NOMO-1 treated with dmso at 0.1 percent for 144 hours (cell line): ENCODE measurements at regions not wholly inside any gene's neighbourhood (a gene's known extent, or its start where the extent isn't known, plus 50 kb on each side); places are given as distances from the start of the nearest gene placed in this dataset.

Experiments used
- DNase-seq: peaks from one replicate; lab custom pipeline; 2025; ENCODE audit not compliant: unreplicated experiment; lab: John Stamatoyannopoulos, UW

DNA sequence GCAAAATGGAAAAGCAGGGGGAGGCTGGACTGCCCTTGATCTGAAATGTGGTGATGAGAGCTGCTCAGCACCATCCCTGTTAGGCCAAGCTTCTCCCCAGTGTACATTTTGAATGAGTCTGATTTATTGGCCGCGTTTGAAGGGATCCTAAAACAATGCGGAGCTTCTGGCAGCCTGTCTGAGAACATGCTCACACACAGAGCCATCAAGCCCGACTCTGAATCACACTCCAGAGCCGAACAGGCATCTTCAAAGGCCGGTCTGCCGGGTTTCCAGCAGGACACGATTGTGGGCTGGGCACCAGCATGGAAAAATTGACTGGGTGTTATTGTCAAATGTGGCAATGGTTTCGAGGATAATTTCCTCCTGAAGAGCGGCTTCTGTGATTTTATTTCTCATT lies 235.9 kb downstream of the TFAP2C start:
- no peak for DNase-seq

DNA sequence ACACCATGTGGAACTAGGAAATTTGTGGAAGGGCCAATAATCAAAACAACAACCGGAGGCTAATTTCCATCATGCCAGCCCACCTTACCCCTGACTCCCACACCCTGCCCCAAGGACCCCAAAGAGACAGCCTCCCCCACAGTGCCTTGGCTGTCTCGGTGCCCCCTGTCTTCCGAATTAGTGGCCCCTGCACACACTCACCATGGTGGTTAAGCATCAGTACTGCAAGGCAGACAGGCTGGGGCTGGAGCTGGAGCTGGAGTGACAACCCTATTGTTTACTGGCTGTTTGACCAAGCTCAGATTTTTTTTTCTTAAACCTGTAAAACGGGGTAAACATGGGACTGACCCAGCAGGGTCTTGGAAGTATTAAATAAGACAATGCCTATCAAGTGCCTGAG lies 238.0 kb downstream of the TFAP2C start:
- no peak for DNase-seq

DNA sequence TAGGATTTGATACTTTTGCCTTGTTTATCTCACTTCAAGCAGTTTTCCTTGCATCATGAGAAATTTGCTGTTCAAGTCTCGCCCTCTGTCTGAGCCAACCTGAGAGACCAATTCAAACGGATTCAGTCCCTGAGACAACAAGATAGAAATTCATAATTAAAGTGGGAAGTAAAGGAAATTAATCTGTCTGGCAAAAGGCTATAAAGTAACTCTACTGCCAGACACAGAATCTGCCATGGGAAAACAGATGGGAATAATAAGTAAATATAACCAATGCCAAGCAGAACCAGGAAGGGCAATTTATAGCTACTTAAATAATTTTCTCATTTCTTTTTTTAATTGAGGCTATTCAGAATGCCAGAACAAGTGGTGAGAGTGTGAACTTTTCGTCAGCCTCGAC lies 239.6 kb downstream of the TFAP2C start:
- DNase-seq: no peak

DNA sequence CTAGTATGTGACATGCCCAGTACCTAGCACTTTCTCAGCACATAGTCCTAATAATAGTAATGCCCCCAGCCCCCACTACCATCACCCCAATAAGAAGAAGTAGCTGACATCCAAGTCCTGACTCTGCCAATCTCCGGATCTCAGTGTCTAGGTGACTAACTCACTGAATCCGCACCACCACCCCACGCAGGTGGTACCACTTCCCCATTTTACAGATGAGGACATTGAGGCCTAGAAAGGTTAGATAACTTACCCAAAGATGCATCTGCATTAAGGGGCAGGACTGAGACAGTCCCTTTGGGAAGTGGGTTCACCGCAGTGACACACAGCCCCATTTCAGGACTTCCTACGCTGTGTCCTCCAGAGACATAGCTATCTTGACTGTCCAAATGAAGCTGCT lies 241.2 kb downstream of the TFAP2C start:
- DNase-seq: no peak

DNA sequence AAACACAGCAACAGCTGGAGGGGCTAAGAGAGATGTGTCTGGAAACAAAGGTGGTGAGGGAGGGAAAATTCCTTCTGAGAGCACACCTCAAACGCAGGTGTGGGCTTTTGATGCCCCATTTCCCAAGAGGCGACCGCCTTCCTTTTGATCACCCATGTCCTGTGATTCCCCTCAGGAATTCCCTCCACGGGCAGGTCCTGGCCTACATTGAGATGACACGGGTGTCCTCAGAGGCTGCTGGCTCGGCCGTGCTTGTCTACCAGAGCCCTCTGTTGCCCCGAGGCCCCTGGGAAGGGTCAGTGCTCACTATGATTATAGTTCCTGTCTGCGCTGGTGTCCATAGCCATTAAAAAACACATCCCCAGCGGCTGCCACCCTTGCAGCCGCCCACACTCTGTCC lies 242.6 kb downstream of the TFAP2C start:
- DNase-seq: no peak

DNA sequence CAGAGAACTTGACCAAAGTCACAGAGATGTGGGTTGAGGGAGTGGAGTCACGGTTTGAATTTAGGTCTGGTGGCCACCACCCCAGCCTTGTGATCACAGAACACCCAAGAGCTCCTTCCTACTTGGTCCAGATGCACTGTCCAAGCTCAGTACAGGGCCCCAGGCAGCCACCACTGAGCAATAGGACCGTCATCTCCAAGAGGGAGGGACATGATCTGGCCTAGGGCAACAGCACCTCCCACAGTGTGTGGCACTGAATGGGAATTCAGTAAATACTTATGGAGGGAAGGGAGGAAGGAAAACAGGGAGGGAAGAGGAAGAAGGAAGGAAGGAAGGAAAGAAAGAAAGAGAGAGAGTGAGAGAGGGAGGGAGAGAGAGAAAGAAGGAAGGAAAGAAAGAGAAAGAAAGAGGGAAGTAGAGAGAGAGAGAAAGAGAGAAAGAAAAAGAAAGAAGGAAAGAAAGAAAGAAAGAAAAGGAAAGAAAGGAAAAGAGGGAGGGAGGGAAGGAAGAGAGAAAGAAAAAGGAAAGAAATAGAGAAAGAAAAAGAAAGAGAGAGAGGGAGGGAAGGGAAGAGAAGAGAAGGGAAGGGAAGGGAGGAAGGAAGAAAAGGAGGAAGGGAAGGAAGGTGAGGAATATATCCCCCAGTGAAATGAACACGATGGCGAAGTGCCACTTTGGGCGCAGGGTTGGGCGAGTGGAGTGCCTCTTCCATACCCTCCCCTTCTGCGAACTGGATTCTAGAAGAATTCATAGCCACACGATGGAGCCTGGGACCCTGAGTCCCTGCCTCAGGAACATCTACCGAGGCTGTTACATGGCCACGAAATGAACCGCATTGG lies 243.7 kb downstream of the TFAP2C start:
- DNase-seq: no peak

DNA sequence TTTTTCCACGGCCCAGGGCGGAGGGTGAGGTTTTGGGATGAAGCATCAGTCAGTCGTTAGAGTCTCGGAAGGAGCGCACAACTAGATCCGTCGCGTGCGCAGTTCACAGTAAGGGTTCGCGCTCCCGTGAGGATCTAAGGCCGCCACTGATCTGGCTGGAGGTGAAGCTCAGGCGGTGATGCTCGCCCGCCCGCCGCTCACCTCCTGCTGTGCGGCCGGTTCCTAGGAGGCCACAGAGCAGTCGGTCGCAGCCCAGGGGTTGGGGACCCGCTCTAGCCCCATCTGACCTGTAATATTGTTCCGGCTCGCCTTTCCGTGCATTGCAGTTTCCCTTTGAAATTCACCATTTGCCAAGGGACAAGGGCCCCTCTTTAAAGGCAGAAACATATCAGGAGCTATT lies 244.7 kb downstream of the TFAP2C start:
- DNase-seq: no peak

DNA sequence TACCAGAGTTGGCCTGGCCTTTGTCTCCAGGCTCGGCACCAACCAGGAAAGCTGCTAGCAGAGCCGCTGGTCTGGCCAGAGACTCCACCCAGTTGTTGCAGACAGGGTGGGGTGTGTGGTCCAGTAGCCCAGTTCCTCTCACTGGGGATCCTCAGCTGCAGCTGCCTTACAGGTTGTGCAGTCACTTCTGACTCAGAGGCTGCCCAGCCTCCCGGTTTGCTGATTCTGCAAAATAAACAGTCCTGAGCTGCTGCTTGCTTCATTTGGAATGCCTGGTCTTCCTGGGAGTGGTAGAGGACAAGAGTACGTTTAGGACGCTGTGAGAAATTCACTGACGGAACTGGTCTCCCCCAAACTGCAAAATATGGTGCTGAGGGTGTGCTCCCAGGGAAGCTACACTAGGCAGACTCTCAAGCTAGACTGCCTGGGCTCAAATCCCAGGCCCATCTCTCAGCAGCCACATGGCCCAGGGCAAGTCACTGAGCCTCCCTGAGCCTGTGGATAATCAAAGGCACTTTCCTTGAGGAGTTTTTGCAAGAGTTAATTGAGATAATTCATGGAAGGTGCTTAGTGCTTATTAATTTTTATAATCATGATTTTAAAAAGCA lies 246.1 kb downstream of the TFAP2C start:
- DNase-seq: peak; percentile 35

DNA sequence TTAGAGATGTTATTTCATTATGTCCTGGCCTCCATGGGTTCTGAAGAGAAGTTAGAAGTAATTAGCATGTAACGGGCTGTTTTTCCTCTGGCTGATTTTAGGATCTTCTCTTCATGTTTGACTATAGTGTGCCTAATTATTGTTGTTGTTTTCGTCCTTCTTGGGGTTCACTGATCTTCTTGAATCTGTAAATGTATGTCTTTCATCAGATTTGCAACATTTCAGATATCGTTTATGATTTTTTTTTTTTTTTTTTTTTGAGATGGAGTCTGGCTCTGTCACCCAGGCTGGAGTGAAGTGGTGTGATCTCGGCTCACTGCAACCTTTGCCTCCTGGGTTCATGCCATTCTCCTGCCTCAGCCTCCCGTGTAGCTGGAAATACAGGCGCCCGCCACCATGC lies 246.7 kb downstream of the TFAP2C start:
- no peak for DNase-seq

DNA sequence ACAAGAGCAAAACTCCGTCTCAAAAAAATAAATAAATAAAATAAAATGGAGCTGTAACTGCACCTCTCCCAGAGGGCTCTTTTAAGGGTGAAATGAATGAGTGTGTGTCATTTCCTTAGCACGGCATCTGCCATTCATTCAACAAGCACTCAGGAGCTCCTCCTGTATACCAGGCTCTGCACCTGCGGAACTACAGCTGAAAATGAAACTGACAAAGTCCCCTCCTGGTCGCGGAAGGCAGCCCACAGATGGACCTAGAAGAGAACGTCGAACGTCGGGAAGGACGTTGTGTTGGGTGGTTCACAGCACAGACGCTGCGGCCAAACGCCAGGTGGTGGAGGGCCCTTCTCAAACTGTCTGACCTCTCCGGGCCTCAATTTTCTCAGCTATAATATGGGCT lies 256.4 kb downstream of the TFAP2C start:
- no peak for DNase-seq

DNA sequence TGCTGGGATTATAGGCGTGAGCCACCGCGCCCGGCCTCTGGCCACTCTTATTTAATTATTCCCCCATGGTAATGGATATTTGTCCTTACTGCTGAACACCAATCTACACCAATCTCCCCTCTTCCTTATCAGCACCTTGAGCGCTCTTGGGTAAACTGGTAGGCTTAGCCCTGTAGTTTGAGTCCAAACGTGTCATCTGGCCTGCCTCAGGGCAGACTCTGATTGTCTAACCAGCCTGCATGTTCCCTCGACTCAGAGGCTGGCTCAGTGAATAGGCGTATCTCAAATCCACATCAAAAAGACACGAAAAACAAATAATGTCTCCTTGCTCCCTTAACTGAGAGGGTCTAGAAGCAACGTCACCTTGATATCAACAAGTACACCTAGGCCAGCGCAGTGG lies 260.9 kb downstream of the TFAP2C start:
- no peak for DNase-seq

DNA sequence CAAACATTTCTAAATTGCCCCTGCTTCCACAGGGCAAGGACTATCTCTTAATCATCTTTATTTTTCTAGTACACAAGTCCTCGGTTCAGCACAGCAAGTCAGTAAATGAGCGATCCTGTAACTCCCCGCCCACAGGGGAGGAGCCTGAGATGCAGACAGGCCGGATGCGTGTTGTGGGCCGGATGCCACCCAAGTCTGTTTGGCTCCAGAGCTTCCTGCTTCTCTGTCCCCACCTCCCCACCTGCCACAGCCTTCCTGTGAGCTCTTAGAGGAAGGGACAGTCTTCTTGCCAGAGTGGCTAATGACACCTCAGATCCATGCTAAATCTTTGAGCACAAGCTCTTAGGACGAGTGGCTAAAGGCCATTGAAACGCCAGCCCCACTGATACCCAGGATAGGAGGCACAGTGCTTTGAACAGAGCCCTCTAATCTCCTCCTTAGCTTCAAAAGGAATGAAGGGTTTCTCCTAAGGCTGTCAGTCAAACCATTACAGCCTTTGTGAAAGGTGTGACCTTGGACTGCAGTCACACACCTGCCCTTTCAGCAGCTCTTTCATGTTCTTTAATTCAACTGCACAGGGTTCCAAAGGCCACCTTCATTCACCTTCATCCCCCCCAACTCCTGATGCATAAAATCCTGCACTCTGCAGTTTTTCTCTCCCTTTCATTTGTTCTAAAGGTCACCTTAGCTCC lies 264.3 kb downstream of the TFAP2C start:
- no peak for DNase-seq

DNA sequence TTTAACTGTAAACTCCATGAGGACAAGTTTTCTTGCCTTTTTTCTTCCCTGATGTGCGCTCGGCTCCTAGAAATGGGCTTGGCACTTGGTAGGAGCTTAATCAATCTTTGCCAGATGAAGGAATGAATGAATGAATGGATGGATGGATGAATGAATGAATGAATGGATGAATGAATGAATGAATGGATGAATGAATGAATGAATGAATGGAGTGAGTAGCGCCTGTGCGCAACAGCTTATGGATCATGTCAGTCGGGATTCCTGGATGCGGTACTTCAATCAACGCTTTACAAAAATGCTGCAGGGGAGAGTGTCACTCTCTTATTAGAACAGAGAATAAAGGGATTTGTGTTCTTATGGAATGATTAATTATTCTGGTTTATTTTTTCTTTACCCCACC lies 267.3 kb downstream of the TFAP2C start:
- no peak for DNase-seq

DNA sequence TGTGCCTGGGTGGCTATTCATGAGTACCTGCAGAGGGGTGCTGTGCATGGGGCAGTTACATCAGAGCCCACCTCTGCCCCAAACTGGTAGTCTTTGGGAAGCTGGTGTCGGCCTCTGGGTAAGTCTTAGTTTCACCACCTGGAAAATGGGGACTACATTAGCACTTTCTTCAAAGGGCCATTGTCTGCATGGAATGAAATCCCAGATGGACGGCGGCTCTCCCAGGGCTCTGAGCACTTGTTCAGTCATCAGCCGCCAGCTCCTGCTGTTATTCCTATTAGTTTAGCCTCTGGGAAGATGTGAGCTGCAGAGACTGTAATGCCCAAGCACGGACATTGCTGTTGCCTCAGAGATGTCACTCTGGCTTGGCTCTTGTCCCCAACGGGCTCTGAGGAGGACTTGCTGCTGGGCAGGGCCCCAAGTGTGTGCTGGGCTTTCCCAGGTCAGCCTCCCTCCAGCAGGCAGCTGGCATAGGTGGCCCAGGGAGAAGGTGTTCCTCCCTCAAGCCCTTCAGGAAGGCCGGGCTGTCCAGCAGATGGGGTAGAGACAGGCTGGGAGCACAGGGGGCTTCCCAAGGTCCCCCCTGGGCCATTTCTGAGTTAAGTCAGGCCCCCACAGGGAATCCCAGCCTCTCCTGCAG lies 268.3 kb downstream of the TFAP2C start:
- DNase-seq: no peak

DNA sequence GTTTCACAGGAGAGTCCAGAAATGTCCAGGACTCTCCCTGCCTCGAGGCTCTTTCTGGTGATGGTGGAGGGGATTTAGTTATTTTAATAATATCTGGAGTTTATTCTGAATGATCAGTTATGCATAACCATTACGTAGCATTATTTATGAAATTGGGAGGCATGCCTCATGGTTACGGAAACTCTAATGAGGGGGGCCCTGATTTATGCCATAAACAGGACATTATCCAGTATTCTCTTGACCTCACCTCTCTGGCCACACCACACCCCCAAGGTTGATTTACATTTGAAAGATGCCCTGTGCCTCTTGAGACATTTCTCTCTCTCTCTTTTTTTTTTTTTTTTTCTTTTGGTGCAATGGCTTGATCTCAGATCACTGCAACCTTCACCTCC lies 268.8 kb downstream of the TFAP2C start:
- no peak for DNase-seq

DNA sequence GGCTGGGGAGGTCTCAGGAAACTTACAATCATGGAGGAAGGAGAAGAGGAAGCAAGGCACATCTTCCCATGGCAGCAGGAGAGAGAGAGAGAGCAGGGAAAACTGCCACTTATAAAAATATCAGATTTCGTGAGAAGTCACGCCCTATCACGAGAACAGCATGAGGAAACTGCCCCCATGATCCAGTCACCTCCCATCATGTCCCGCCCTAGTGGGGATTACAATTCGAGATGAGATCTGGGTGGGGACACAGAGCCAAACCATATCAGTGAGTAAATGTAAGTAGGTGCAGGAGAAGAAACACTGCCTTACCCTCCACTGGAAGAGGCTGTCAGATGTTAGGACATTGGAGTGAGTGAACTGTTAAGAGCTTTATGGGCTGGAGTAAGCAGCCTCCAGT lies 270.4 kb downstream of the TFAP2C start:
- no peak for DNase-seq

DNA sequence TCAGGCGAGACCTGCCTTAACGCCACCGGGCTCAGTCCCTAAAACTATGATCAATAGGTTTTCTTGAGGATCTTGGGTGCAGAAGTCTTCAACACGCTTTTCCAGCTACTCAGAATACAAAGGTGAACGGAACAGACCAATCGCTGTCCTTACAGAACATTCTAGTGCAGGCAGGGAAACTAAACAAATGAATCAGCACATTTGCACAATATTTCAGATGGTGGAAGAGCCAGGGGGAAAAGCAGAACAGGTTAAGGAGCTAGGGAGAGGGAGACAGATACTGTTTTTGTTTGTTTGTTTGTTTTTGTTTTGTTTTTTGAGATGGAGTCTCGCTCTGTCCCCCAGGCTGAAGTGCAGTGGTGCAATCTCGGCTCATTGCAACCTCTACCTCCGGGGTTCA lies 271.1 kb downstream of the TFAP2C start:
- no peak for DNase-seq

DNA sequence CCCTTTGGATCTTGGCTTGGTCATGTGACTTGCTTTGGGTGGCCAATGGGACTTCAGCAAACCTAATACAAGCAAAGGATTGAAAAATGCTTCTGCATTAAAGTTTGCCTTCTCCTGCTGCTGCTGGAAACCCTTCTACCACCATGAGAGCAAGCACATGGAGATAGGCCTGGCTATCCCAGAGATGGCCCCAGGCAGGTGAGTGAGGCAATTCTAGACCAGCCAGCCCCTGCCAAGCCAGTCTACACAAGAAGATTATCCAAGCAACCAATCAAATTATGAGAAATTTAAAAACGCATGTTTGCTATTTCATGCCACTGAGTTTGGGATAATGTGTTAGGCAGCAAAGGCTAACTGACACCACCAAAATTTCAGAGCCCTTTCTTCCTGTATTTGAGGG lies 274.3 kb downstream of the TFAP2C start:
- no peak for DNase-seq

DNA sequence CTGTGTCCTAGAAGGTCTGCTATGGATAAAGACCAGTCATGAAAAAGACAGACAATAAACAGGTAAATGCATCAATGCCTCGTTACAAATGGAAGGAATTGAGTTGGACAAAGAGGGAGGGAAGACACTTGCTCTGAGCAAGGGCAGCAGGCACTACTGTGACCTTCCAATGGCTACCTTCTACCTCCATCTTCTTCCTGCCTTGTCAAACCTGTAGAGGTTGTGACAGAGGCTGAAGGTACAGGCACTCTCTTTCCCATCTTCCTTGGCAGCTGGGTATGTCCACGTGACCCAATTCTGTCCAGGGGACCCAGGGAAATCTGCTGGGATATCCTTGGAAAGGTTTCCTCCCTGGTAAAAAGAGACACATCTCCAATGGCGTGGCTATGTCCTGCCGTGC lies 274.8 kb downstream of the TFAP2C start:
- no peak for DNase-seq

DNA sequence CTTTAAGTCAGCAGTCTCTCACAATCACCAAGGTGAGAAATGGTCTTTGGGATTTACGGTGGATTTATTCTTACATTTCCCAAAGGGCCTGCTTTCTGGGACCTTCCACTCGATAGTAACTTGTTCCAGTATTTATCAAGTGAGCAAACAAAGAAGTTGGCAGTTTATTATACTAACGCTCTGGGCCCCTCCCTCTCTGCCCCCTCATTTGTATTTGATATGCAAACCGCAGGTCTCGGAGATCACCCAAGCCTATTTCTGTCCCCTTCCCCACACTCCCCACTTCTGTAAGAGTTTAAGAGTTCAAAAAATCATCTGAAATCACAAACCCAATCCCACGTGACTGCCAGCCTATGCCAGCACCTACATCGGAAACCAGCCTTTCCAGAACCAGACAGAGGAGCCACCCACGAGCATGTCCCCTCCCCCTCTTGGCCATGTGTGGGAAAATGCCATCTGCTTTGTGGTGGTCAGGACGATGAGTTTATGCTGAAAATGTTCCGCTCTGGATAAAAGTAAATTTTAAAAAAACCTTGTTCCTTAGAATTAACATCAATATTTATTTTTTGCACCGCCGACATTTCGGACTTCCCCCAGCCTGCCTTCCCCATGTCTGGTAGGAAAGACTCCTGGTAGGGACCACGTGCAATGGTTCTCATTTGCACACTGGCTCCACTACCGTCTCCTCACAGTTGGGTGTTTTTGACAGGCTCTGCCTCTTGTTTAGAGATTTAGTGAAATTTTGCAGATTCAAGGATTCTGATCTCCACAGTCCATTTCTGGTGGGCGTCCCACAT lies 281.0 kb downstream of the TFAP2C start:
- no peak for DNase-seq

DNA sequence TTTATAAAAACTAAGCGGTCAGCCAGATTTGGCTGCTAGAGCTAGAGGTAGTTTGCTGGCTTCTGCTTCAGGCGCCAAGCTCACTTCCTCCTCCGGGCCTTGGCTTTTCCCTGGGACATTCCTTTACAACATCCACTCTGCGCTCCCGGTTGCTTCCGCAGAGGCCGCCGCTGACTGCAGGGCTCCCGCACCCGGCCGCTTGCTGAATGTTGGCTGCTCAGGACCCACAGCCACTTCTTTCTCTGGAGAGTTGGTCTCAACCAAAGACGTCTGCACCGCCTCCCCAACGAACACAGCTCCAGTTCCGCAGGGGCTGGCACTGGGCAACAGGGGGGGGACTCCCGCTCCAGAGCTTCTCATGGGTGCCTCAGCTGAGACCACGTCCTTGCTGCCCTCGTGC lies 282.8 kb downstream of the TFAP2C start:
- no peak for DNase-seq
